Endothelial cell of umbilical vein (primary cell): ENCODE measurements at regions not wholly inside any gene's neighbourhood (a gene's known extent, or its start where the extent isn't known, plus 50 kb on each side); places are given as distances from the start of the nearest gene placed in this dataset.

ENCODE experiments used
- BruUV-seq: library from RNA; stranded (reverse); fragments of 400-500 nt; replicated peaks from 2 replicates; lab custom pipeline; 2021; lab: Mats Ljungman, UMichigan
- CTCF ChIA-PET: fragments of 300-600, 350-600 bp; sonication (Branson Sonifier 250); formaldehyde crosslinking; loops from one replicate; lab custom pipeline; 2021; ENCODE audit warnings: antibody characterized with exemption, inconsistent platforms; lab: Charles Lee
- POLR2A ChIA-PET: fragments of 300-600, 350-600 bp; sonication (Branson Sonifier 250); formaldehyde crosslinking; loops from one replicate; lab custom pipeline; 2021; ENCODE audit warnings: antibody characterized with exemption, inconsistent platforms; lab: Charles Lee
- DNase-seq: peaks from one replicate; pipeline ENCODE4 v3.0.0-alpha.2; 2011; ENCODE audit warnings: low read depth, low spot score
- FAIRE-seq: peaks from 2 replicates; lab custom pipeline; 2011; peaks lifted over from hg19 to GRCh38; lab: Jason Lieb, UNC
- H2AFZ ChIP-seq: 2 replicates; pipeline ENCODE4 v1.6.0; 2012; ENCODE audit warnings: low read depth, low read length, control low read depth, inconsistent platforms
- H3K27ac ChIP-seq: 2 replicates; pipeline ENCODE4 v1.5.1; 2011; ENCODE audit warnings: low read depth, mild to moderate bottlenecking, control low read depth, low read length, moderate library complexity; ENCODE audit not compliant: insufficient read depth
- H3K27me3 ChIP-seq, 2 experiments: 2 replicates each; pipeline versions ENCODE4 v1.6.0 to v1.6.1; 2011; ENCODE audit warnings: low read length in 2 of 2, mixed read lengths in 1 of 2; ENCODE audit not compliant: control insufficient read depth in 2 of 2, insufficient read depth in 2 of 2
- H3K36me3 ChIP-seq, 2 experiments: 2 replicates in 1 of 2; 3 replicates in 1 of 2; pipeline ENCODE4 v1.5.1; 2011; ENCODE audit warnings: low read length in 2 of 2, mild to moderate bottlenecking in 1 of 2, moderate library complexity in 1 of 2; ENCODE audit not compliant: control insufficient read depth in 2 of 2, insufficient read depth in 2 of 2; ENCODE audit errors: extremely low read depth in 1 of 2
- H3K4me1 ChIP-seq: 3 replicates; pipeline ENCODE4 v1.5.1; 2011; ENCODE audit warnings: mild to moderate bottlenecking, low read length; ENCODE audit not compliant: control insufficient read depth, insufficient read depth; ENCODE audit errors: extremely low read depth
- H3K4me2 ChIP-seq: 2 replicates; pipeline ENCODE4 v1.6.1; 2011; ENCODE audit warnings: low read length, control low read depth, mixed read lengths; ENCODE audit not compliant: insufficient read depth
- H3K4me3 ChIP-seq, 3 experiments: fragments of 200-600 bp in 1 of 3; sonication (generic), shearing (Covaris generic) in 1 of 3; replicated peaks in 1 of 3; 2 replicates each; pipeline ENCODE4 v1.5.1; 2011 to 2016; ENCODE audit warnings: control low read depth in 3 of 3, low read length in 3 of 3, mild to moderate bottlenecking in 2 of 3, inconsistent platforms in 1 of 3, low read depth in 1 of 3, moderate library complexity in 1 of 3; ENCODE audit not compliant: insufficient read depth in 1 of 3
- H3K79me2 ChIP-seq: 2 replicates; pipeline ENCODE4 v1.6.0; 2012; ENCODE audit warnings: low read length, inconsistent platforms; ENCODE audit not compliant: control insufficient read depth, insufficient read depth
- H3K9ac ChIP-seq: replicated peaks from 2 replicates; pipeline ENCODE3; 2011; ENCODE audit warnings: low read length, control low read depth; ENCODE audit not compliant: insufficient read depth; ENCODE audit errors: extremely low read depth
- H3K9me1 ChIP-seq: replicated peaks from 3 replicates; pipeline ENCODE4 v1.6.0; 2011; ENCODE audit warnings: mild to moderate bottlenecking, low read length; ENCODE audit not compliant: control insufficient read depth, insufficient read depth; ENCODE audit errors: extremely low read depth
- H3K9me3 ChIP-seq: replicated peaks from 2 replicates; pipeline ENCODE4 v1.5.1; 2012; ENCODE audit warnings: low read length, inconsistent platforms; ENCODE audit not compliant: control insufficient read depth, insufficient read depth
- H4K20me1 ChIP-seq: replicated peaks from 2 replicates; pipeline ENCODE3; 2011; ENCODE audit warnings: mild to moderate bottlenecking, low read length; ENCODE audit not compliant: control insufficient read depth, insufficient read depth; ENCODE audit errors: extremely low read depth
- CTCF ChIP-seq, 2 donors: IDR thresholded peaks; 1 replicate in 1 of 2; 2 replicates in 1 of 2; pipeline ENCODE4 v1.5.1; 2011; ENCODE audit warnings: low read length in 2 of 2, mild to moderate bottlenecking in 2 of 2, moderate library complexity in 2 of 2, control low read depth in 1 of 2, inconsistent platforms in 1 of 2, low read depth in 1 of 2; ENCODE audit not compliant: insufficient read depth in 1 of 2; ENCODE audit errors: extremely low read depth in 1 of 2
- EZH2 ChIP-seq: IDR thresholded peaks from 2 replicates; pipeline ENCODE4 v1.6.1; 2012; ENCODE audit warnings: borderline replicate concordance, low read depth, mild to moderate bottlenecking, moderate library complexity, low read length, inconsistent platforms; ENCODE audit not compliant: severe bottlenecking
- FOS ChIP-seq: IDR thresholded peaks from 2 replicates; pipeline ENCODE4 v1.6.1; 2011; ENCODE audit warnings: mild to moderate bottlenecking, low read length, moderate library complexity, borderline replicate concordance; ENCODE audit not compliant: insufficient read depth
- GATA2 ChIP-seq: IDR thresholded peaks from 2 replicates; pipeline ENCODE4 v1.7.0; 2011; ENCODE audit warnings: low read depth, mild to moderate bottlenecking, moderate library complexity, mixed read lengths, low read length; ENCODE audit not compliant: insufficient read length, insufficient read depth
- JUN ChIP-seq: IDR thresholded peaks from 2 replicates; pipeline ENCODE4 v1.6.1; 2011; ENCODE audit warnings: borderline replicate concordance, low read depth; ENCODE audit not compliant: insufficient read length, insufficient read depth
- MYC ChIP-seq: IDR thresholded peaks from one replicate; pipeline ENCODE4 v1.6.1; 2011; ENCODE audit warnings: mild to moderate bottlenecking, low read depth, low read length
- POLR2A ChIP-seq: IDR thresholded peaks from 2 replicates; pipeline ENCODE4 v1.6.1; 2012; ENCODE audit warnings: low read depth, mild to moderate bottlenecking, control low read depth, low read length
- POLR2AphosphoS5 ChIP-seq: IDR thresholded peaks from 2 replicates; pipeline ENCODE4 v1.6.1; 2012; ENCODE audit warnings: low read depth, mild to moderate bottlenecking, control low read depth, low read length, moderate library complexity; ENCODE audit not compliant: insufficient read depth
- dilution Hi-C: fragments of 300-500 bp; cut with MboI; formaldehyde crosslinking; loops from one replicate; pipeline ENCODE4 v1.15.0; 2019; ENCODE audit warnings: low sequenced_read_pairs; ENCODE audit not compliant: extremely low pct_ligation_motif_present
- intact Hi-C: fragments of 100-400 bp; cut with micrococcal nuclease; formaldehyde crosslinking; loops from one replicate; pipeline ENCODE4 v1.10.0; 2022
- TF ChIP-seq, protein P1 (sequence below): IDR thresholded peaks from 2 replicates; pipeline ENCODE4 v1.6.1; 2011; ENCODE audit not compliant: insufficient read depth, insufficient read length

GRCh38 chr5:173718469-173718868 is 102.0 kb upstream of the BOD1 start:
- dilution Hi-C loops (no loop called here), intact Hi-C loops (loop anchor here (1.0 kb wide), 1 partner anchor 48 kb away; no protein-coding TSS in a partner anchor)
- no peak overlapping the region for H3K4me2 ChIP-seq
- no peak overlapping the region for H3K4me3 ChIP-seq
- no peaks in the 10 kb centered on the region for H3K79me2 ChIP-seq
- TF ChIP-seq CTCF (IDR thresholded peaks at IDR 0.05; ENCODE audit: extremely low read depth in 1 of 2, insufficient read depth in 1 of 2, low read depth in 1 of 2, low read length in 2 of 2) (no peak), GATA2 (no peak)
- ChIA-PET POLR2A (no interaction called here), CTCF (interaction anchor here (1.1 to 1.3 kb wide), 3 partner anchors 46 to 255 kb away, joined by 3 to 6 read pairs (median 5); no protein-coding TSS in a partner anchor)
- FAIRE-seq (no peak), DNase-seq (no peak)
- no TSS peak for BruUV-seq
- H3K27ac ChIP-seq = no peak overlapping the region
- H3K36me3 ChIP-seq = no peaks in the 10 kb centered on the region
- peaks cover 6% of the 10 kb centered on the region for H3K4me1 ChIP-seq
- no peaks in the 10 kb centered on the region for H3K9me3 ChIP-seq
- no peaks in the 10 kb centered on the region for H3K27me3 ChIP-seq
- no peak overlapping the region for H2AFZ ChIP-seq
- no peak overlapping the region for H3K9ac ChIP-seq
- H3K9me1 ChIP-seq = no peaks in the 10 kb centered on the region
- no peaks in the 10 kb centered on the region for H4K20me1 ChIP-seq

DNA sequence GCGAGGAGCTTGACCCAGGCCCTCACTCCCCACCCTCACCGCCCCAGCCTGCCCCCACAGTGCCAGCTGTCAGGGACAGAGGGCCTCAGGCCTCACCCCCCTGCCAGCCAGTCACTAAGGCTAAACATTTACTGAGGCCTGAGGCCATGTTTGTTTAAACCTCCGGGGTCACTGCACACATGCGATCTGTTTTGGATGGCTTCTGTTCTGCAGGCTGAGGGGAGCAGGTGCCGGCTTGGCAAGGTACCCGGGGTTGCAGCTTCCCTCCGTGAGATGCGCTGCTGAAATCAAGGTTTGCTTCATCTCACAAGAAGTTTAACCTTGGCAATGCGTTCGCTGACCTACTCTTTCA is 103.3 kb upstream of the BOD1 start:
- Histone ChIP-seq H3K9me3 (no peaks in the 10 kb centered on the region), H3K4me3 (no peak overlapping the region), H2AFZ (no peak overlapping the region), H3K27ac (no peak overlapping the region), H3K27me3 (no peaks in the 10 kb centered on the region), H3K9ac (no peak overlapping the region), H3K9me1 (no peaks in the 10 kb centered on the region), H3K4me2 (no peak overlapping the region), H3K79me2 (no peaks in the 10 kb centered on the region), H3K36me3 (no peaks in the 10 kb centered on the region), H3K4me1 (peaks cover 6% of the 10 kb centered on the region), H4K20me1 (no peaks in the 10 kb centered on the region)
- FAIRE-seq = no peak
- dilution Hi-C loops (no loop called here), intact Hi-C loops (no loop called here)
- no TSS peak for BruUV-seq
- DNase-seq = no peak
- ChIA-PET POLR2A (no interaction called here), CTCF (interaction anchor here (0.6 kb wide), 1 partner anchor 21 kb away, joined by 3 read pairs; no protein-coding TSS in a partner anchor)
- TF ChIP-seq JUN = no peak
- TF ChIP-seq CTCF (IDR thresholded peaks at IDR 0.05; ENCODE audit: extremely low read depth in 1 of 2, insufficient read depth in 1 of 2, low read depth in 1 of 2, low read length in 2 of 2) = no peak
- TF ChIP-seq GATA2 = no peak
- TF ChIP-seq POLR2AphosphoS5 = no peak
- no peak for TF ChIP-seq MYC
- TF ChIP-seq EZH2 = no peak
- TF ChIP-seq FOS = no peak
- TF ChIP-seq, protein P1, sequence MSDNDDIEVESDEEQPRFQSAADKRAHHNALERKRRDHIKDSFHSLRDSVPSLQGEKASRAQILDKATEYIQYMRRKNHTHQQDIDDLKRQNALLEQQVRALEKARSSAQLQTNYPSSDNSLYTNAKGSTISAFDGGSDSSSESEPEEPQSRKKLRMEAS = no peak
- TF ChIP-seq POLR2A = no peak
